GM18517 (cell line): ENCODE measurements at regions not wholly inside any gene's neighbourhood (a gene's known extent, or its start where the extent isn't known, plus 50 kb on each side); places are given as distances from the start of the nearest gene placed in this dataset.
"Not testable (repeated sequence)": the region's sequence is repeated elsewhere in the genome, so short reads cannot be mapped to it uniquely, and the experiment has no call there.

ENCODE experiments used
- ATAC-seq: cut with Tn5 transposase; IDR thresholded peaks from one replicate; pipeline ENCODE4 v1.9.1; 2021; ENCODE audit warnings: mild to moderate bottlenecking, moderate library complexity; ENCODE audit not compliant: unreplicated experiment

DNA sequence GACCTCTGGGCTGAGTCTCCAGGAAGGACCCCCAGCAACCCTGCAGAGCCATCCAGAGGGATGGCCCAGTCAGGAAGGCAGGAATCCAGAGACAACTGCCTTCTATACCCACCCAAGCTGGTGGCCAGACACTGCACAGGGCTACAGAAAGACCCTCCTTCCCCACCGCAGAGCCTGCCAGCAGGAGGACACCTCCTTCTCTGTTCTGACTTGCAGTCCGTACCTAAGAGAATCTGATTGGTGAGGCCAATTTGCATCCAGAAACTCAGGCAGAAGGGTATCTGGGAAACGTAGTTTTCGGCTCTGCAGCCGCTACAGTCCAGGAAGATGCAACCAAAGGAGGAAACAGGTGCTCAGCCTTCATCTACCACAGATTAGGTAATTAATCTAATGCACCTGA, 155.4 kb upstream of the FRG1 start:
- no peak for ATAC-seq

DNA sequence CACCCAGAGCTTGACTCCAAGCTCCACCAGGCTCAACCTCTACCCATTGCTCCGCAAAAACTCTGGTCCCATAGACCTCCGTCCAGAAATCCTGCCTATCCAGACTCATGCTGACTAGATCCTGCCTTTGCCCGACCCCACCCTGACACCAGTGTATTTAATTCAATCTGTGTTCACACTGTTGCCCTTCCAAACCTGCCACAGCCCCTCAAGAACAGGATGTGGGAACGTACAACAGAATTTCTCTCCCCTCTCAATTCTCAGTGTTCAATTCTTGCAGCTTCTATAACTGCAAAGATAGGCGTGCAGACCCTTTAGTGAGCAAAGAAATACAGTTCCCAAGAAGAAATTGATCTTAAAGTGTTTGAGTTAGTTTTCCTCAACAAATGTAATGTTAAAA, 154.2 kb upstream of the FRG1 start:
- no peak for ATAC-seq

DNA sequence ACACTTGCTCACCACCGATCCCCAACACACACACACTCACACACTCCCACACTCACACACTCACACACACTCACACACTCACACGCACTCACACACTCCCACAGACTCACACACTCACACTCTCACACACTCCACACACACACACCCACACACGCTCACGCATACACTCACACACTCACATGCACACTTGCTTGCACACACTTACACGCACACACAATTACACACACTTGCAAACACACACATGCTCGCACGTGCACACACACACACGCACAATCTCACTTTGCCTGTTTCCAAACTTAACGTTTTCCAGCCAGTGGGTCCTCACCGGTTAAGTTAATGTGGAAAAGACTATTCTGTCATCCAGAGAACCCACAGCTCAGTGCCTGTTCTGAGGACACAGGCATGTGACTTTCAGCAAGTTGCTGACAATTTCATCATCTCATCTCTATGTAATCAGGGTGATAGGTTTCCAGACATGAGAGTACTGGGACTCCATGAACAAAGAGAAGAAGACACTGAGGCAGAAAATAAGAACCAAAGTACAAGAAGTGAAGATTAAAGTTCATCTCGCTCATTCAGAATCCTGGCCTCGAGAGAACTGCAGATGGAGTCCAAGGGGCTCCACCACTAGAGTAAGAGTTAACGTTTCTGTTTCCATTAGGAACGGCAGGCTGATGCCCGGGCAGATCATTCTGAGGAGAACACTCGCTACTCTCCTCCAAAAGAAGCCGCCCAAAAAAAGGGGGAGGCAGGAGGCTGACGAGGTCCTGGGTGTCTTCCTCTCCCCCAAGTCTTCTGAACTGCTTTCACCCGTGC, 153.2 kb upstream of the FRG1 start:
- no peak for ATAC-seq

DNA sequence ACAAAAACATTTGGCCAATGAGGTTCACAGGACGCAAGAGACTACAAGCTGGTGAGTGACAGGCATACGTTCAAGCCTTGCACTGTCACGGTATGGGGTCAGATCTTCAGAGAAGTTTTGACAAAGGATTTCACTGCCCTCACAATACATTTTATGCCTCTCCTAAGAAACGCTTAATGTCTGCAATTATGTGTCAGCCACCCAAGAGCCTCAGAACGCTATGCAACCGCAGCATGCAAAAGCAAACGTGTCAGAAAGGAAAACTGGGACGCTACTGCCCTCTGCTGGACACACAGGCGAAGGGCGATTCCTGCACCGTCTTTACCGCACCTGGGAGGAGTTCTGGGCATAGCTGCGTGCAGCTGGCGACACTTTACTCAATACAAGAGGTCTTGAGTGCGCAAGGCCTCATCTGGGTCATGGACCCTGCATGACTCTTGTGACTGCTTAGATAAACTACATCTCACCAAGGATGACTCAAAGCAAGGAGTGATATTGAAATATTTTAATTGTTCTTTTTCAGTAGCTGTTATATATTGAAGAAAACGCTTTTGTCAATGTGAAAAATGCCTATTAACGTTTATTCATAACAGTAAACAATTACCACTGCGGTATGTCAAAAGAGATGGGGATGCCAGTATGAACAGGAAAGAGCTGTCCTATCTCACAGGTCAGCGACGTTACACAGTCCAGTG, 147.6 kb upstream of the FRG1 start:
- ATAC-seq = peak; percentile 78

DNA sequence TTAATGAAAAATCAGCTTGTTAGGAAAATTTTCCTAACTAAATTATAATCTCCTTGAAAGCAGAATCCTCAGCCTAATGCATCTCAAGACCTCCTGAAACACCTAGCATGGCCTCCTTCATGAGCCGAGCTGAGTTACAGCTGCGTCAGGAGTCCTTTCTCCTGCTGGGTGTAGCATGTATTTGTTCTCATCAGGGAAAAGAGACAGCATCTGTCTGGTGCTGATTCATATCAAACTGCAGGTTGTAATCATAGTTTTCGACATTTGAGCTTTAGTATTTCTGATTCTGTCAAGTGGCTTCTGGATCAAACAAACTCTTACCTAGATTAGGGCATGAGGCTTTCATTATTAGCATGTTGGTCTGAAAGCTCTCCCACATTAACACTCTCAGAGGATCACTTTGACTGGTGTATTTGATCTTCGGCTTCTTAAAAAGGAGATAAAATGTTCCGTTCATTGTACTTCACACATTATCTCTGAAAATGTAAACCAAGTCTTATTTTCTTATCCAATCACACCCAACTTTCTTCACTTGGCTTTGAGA, 140.1 kb upstream of the FRG1 start:
- no peak for ATAC-seq

DNA sequence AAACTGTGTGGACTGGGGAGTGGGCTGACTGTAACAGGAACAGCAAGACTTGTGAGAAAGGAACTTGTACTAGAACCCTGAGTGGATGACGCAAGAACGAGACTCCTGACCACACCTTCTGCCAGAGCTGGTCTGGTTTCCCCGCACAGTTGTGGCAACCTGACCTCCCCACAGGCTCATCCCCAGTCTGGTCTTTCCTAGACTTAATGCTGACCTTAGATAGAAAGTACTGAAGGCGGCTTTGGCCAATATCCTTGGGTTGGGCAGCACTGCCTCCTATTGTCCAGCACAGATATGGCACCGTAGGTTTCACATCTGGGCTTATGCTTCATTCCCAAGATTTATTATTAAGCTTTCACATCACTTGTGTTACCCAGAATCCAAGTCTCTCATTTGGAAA, 137.8 kb upstream of the FRG1 start:
- ATAC-seq = no peak

DNA sequence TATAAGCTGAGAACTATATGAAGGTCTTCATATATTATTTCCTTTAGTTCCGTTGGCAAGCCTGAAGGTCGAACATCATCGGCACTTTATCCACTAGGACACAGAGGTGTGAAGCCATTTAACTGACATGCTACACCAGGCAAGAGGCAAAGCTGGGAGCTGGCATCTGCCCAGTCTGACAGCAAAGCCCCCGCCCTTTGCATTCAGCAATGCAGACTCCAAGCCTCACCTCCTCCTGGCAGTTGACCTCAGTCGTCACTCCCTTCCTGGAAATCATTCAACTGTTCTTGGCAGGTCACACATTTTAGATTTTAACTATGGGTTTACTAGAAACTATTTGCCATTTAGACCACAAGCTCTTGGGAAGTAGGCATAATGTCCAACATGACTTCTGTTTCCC, 135.8 kb upstream of the FRG1 start:
- no peak for ATAC-seq

DNA sequence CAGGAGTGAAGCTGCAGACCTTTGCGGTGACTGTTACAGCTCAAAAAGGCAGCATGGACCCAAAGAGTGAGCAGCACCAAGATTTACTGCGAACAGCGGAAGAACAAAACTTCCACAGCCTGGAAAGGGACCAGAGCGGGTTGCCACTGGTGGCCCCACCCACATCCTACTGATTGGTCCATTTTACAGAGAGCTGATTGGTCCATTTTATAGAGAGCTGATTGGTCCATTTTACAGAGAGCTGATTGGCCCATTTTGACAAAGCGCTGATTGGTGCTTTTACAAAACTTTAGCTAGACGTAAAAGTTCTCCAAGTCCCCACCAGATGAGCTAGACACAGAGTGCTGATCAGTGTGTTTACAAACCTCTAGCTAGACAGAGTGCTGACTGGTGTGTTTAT, 134.2 kb upstream of the FRG1 start:
- no peak for ATAC-seq

DNA sequence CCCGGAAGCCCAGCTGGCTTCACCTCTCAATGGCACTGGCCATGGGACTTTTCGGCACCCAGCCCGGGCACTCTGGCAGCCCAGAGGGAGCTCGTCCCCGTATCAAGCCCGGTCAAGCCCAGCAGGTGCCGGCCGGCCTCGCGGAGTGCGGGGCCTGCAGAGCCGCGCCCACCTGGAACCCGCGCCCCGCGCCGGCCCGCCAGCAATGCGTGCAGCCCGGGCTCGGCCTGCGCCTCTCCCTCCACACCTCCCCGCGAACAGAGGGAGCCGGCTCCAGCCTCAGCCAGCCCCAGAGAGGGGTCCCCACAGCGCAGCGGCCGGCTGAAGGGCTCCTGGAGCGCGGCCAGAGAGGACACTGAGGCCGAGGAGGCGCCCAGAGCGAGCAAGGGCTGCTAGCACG, 133.6 kb upstream of the FRG1 start:
- no peak for ATAC-seq

DNA sequence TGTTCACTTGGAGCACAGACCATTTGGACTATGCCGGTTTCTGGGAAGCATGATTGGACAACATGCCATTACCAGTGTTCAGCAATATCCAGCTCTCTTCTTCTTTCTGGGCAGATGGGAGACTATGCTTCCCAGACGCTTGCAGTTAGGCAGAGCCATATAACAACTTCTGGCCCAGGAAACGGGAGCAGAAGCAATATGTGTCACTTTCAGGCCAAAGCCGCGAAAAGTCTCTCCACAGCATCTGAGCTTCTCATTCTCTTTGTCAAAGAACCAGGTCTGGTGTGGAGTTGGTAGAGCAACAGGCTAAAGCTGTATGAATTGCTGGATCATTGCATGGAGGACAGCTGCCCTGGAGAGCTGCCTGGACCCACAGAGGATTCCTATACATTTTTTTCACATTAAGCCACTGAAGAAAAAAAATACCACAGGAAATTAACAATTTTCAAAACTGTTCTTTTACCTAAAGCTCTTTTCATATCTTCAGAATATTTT, 131.4 kb upstream of the FRG1 start:
- ATAC-seq = no peak

DNA sequence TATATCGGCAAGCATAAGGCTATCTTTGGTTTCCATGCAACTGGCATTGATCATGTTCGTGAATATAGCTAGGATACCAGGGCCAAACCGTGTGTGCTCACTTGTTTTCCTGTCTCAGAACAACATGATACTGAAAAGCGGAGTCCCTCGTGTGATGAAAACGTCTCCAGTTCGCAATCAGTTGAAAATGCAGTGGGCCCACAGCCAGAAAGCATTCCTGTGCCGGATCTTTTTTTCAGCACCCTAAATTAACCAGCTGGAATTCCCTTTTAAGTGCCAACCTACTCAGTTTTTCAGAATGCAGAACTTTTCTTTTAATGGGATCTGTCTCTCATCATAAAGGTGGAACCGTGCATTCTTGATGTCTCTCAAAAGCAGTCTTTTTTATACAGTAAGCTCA, 130.8 kb upstream of the FRG1 start:
- no peak for ATAC-seq

DNA sequence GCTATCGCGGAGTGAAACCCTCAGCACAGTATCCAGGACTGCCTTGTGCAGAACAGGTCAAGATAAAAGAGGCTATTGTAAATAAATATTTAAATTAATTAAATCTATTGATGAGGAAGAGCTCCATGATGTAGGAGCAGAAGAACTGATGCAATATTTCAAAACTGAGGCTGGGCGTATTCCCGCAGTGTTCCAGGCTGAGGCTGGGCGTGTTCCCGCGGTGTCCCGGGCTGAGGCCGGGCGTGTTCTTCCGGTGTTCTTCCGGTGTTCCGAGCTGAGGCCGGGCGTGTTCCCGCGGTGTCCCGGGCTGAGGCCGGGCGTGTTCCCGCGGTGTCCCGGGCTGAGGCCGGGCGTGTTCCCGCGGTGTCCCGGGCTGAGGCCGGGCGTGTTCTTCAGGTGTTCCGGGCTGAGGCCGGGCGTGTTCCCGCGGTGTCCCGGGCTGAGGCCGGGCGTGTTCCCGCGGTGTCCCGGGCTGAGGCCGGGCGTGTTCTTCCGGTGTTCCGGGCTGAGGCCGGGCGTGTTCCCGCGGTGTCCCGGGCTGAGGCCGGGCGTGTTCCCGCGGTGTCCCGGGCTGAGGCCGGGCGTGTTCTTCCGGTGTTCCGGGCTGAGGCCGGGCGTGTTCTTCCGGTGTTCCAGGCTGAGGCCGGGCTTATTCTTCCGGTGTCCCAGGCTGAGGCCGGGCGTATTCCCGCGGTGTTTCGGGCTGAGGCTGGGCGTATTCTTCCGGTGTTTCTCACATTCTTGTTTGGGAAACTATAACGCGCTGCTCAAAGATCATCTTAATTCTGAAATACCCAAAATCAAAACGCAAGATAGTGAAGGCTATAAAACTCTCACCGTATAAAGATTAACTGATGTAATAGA, 130.1 kb upstream of the FRG1 start:
- ATAC-seq = not testable (repeated sequence)

DNA sequence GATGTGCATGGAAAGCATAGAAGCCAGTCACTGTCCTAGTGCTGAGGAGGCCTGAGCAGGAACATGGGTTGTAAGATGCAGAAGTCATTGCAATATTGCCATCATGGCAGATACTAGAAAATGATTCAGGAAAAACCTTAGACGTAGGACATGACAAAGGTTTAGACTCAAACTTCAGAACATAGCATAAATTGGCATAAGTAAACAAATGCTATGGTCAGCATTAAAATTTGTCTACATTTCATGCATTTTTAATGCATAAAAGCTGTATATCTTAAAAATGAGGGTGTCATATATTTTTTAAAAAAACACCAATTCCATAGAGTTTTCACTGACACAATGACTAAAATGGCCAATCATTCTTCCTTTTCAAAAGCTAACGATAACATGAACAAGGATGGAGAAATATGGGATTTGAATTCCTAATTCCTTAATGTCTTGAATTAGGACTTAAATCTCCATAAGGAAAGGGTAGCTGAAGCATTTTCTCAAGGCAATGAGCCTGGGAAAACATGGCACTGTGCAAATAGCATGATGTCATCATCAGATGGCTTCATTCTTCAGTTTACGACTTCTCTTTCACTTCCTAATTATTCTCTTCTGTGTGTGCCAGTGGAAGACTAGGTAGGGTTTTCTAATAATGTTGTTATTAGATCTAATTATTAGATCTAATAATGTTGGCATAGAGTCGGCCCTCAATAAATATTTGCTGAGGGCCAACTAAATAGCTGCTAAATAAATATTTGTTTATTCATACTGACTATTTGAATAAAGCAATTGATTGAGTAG, 125.1 kb upstream of the FRG1 start:
- ATAC-seq = no peak

DNA sequence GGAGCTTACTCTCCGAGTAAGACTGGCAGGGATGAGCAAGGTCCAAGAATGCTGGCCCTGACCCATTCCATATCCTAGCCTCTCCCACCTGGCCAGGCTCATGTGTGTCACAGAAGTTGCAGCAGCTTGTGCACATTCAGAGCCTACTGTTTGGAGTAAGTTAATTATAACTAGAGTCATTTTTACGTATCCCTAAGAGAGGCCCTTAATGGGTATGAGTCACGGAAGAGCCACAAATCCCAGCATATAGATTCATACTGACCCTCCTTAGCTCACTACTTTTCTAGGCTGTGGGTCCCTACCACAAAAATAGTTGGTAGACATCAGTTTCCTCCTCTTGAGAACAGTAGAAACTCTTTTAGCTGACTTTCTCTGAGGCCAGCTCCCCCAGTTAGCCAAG, 118.3 kb upstream of the FRG1 start:
- no peak for ATAC-seq

DNA sequence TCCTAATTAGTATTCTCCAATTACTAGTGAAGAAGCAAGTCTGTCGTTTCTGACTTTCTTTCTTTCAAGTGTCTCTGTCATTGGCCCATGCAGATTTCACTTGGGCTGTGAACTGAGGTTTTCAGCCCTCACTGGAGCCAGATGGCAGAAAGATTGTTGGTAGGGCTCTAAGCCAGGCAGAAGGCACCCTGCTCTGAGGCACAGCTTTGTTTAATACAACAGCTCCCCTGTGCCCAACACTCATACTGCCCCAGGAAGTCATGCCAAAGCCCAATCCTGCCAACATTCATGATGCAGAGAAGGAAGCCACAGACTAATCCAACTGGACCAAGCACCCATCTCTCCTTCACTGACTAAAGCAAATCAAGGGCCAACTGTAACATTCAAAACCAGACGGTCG, 117.1 kb upstream of the FRG1 start:
- ATAC-seq = no peak

DNA sequence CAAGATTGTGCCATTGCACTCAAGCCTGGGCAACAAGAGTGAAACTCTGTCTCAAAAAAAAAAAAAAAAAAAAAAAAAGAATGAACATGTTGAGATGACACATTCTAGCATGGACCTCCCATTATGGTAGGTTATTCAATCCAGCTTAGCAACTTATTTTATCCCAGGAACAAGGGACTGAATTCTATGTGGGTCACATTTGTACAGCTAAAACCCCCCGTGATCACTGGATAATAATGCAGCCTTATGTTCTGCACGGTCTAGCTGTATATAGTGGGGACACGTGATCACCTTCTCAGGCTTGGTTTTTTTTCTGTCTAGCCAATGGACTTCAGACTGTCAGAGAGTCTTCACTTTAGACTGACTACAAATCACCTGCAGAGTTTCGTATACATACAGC, 115.2 kb upstream of the FRG1 start:
- ATAC-seq = no peak

DNA sequence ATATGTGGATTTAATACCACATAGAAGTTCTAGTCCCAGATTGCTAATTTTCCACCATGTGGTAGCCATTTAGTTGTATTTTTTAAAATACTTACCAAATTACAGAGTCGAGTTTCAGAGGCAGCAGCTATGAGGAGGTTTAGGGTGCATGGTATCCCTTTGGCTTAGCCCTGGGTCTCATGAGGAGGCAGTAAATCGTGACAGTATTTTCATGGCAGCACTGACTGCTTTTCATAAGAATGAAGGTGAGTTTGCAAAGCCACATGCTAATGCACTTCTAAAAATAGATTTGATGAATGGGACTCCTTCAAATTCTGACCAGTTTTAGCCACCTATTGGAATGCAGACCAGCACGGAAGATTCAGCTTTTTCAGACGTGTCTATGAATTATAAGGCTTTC, 114.0 kb upstream of the FRG1 start:
- no peak for ATAC-seq

DNA sequence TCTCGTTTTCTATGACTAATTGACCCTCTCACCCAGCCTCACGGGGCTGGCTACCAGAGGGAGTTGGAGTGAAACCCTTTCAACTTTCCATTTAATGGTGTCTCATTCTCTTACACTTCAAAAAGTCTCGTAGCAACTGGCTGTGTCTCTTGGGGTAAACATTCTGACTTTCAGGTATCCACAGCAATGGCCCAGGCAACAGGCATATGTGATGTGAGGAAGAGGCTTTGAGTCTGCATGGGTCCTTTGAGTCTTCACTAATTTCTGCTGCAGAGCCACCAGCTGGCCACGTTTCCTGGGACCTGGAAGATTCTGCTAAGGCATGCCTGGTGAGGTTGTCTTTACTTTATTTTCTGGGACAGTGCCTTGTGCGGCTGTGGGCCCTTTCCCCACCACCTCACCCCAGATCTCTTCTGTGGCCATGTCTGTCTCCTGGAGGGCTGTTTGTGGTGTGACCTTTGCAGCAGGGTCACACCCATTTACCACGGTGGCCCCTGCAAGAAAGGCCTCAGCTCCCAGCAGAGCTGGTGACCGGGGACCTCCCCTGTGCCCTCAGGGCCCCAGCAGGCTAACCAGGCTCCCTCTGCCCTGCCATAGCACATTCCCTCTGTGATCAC, 112.5 kb upstream of the FRG1 start:
- no peak for ATAC-seq

DNA sequence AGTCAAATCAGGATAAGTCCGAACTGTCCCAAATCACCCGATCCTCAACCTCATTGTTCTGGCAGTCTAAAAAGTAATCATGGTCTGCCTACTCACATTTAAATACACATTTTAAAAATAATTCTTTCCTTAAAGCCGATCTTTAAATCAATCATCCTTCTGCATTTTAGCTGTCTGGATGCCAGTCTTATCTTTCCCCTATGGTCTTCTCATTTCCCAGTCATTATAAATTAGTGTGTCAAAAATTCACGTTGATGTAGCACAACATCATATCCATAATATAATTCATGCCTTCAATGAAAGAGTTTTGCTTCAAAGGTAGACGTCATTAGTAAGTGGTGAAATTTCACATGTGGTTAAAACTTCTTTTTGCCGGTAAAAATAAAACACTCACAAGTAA, 108.1 kb upstream of the FRG1 start:
- no peak for ATAC-seq

DNA sequence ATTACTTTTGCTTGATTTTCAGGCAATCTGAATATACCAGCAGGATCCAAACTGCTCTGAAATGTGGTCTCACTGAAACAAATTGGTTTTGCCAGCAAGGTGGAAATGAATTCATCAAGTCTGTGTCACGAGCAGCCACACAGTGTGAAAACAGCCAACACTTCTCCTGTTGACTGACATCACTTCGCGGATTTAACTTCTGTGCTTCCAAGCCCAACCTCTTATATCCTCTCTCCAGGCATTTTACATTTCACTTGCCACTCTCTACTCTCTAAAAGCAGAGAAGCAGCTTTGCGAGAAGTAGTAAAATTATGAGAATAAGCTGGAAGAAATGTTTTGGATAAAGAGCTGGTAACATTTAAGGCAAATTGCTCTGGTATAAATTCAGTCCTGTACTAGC, 106.1 kb upstream of the FRG1 start:
- no peak for ATAC-seq
